Erythroblast (primary cell): ENCODE measurements at regions not wholly inside any gene's neighbourhood (a gene's known extent, or its start where the extent isn't known, plus 50 kb on each side); places are given as distances from the start of the nearest gene placed in this dataset.

ENCODE experiments used
- GATA1 ChIP-seq: IDR thresholded peaks from 2 replicates; pipeline ENCODE4 v1.6.1; 2011; ENCODE audit warnings: low read depth, mild to moderate bottlenecking, control low read depth, low read length, moderate library complexity
- POLR2A ChIP-seq: IDR thresholded peaks from 2 replicates; pipeline ENCODE4 v1.6.1; 2011; ENCODE audit warnings: mild to moderate bottlenecking, low read length

DNA sequence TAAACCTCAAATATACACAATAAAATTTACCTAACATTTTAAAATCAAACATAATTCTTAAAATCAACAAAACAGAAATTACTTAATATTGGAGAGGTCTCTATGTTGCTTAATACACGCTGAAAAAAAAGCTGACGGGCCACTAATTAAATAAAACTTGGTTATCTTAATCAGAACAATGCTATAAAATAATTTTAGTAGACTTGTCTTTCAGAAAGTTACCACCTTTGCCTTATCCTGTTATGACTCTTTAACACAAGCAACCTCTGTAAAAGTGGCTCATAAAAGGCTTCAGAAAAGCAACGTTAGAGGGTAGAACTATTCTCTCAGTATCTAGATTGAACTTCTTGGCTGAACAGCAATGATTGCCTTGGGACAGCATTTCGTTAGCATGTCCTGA lies 251.0 kb upstream of the RIOK2 start:
- TF ChIP-seq POLR2A (no peak), GATA1 (no peak)
